ENCODE measurements at regions not wholly inside any gene's neighbourhood (a gene's known extent, or its start where the extent isn't known, plus 50 kb on each side); places are given as distances from the start of the nearest gene placed in this dataset.

GRCh38 chr7:142422621-142423020, 164.8 kb upstream of the PRSS58 start:
- no peak for DNase-seq (ENCODE audit: low read depth in 4 of 6, low spot score in 6 of 6)
- Histone ChIP-seq H3K36me3 (ENCODE audit: control insufficient read depth, insufficient read depth, low read length) (no peaks in the 10 kb centered on the region), H3K4me3 (ENCODE audit: low read depth, low read length) (no peak overlapping the region), H3K9me3 (ENCODE audit: control insufficient read depth, insufficient read depth, low read length) (no peaks in the 10 kb centered on the region), H3K27me3 (ENCODE audit: control insufficient read depth, insufficient read depth, low read length) (no peaks in the 10 kb centered on the region), H3K4me1 (ENCODE audit: control insufficient read depth, insufficient read depth, low read length) (no peaks in the 10 kb centered on the region), H3K27ac (ENCODE audit: low read depth, low read length) (no peak overlapping the region)
- 86% methylated on average over 3 of the region's 4 CpGs for WGBS (ENCODE audit: insufficient coverage)

GRCh38 chr7:142420554-142421362, 162.9 kb upstream of the PRSS58 start:
- Histone ChIP-seq H3K27me3 (ENCODE audit: control insufficient read depth, insufficient read depth, low read length) (no peaks in the 10 kb centered on the region), H3K9me3 (ENCODE audit: control insufficient read depth, insufficient read depth, low read length) (no peaks in the 10 kb centered on the region), H3K27ac (ENCODE audit: low read depth, low read length) (no peak overlapping the region), H3K4me1 (ENCODE audit: control insufficient read depth, insufficient read depth, low read length) (no peaks in the 10 kb centered on the region), H3K4me3 (ENCODE audit: low read depth, low read length) (no peak overlapping the region), H3K36me3 (ENCODE audit: control insufficient read depth, insufficient read depth, low read length) (no peaks in the 10 kb centered on the region)
- no peak for DNase-seq (ENCODE audit: low read depth in 4 of 6, low spot score in 6 of 6)
- WGBS (ENCODE audit: insufficient coverage) = 65% methylated on average over 5 of the region's 5 CpGs

GRCh38 chr7:142418326-142418725, 160.5 kb upstream of the PRSS58 start:
- DNase-seq (ENCODE audit: low read depth in 4 of 6, low spot score in 6 of 6) = peak in 1 of 6 donors; percentile 34
- WGBS (ENCODE audit: insufficient coverage) = 58% methylated on average over 2 of the region's 4 CpGs
- H3K27ac ChIP-seq (ENCODE audit: low read depth, low read length) = no peak overlapping the region
- H3K4me1 ChIP-seq (ENCODE audit: control insufficient read depth, insufficient read depth, low read length) = no peaks in the 10 kb centered on the region
- no peaks in the 10 kb centered on the region for H3K9me3 ChIP-seq (ENCODE audit: control insufficient read depth, insufficient read depth, low read length)
- no peaks in the 10 kb centered on the region for H3K27me3 ChIP-seq (ENCODE audit: control insufficient read depth, insufficient read depth, low read length)
- H3K4me3 ChIP-seq (ENCODE audit: low read depth, low read length) = no peak overlapping the region
- H3K36me3 ChIP-seq (ENCODE audit: control insufficient read depth, insufficient read depth, low read length) = no peaks in the 10 kb centered on the region

GRCh38 chr7:142414915-142415314, 157.1 kb upstream of the PRSS58 start:
- Histone ChIP-seq H3K4me3 (ENCODE audit: low read depth, low read length) (no peak overlapping the region), H3K4me1 (ENCODE audit: control insufficient read depth, insufficient read depth, low read length) (no peaks in the 10 kb centered on the region), H3K27ac (ENCODE audit: low read depth, low read length) (no peak overlapping the region), H3K9me3 (ENCODE audit: control insufficient read depth, insufficient read depth, low read length) (no peaks in the 10 kb centered on the region), H3K36me3 (ENCODE audit: control insufficient read depth, insufficient read depth, low read length) (no peaks in the 10 kb centered on the region), H3K27me3 (ENCODE audit: control insufficient read depth, insufficient read depth, low read length) (no peaks in the 10 kb centered on the region)
- no peak for DNase-seq (ENCODE audit: low read depth in 4 of 6, low spot score in 6 of 6)
- 82% methylated on average over 3 of the region's 4 CpGs for WGBS (ENCODE audit: insufficient coverage)

GRCh38 chr7:142414135-142414534, 156.3 kb upstream of the PRSS58 start:
- DNase-seq (ENCODE audit: low read depth in 4 of 6, low spot score in 6 of 6) = no peak
- 90% methylated on average over 2 of the region's 3 CpGs for WGBS (ENCODE audit: insufficient coverage)
- Histone ChIP-seq H3K9me3 (ENCODE audit: control insufficient read depth, insufficient read depth, low read length) (no peaks in the 10 kb centered on the region), H3K4me1 (ENCODE audit: control insufficient read depth, insufficient read depth, low read length) (no peaks in the 10 kb centered on the region), H3K27ac (ENCODE audit: low read depth, low read length) (no peak overlapping the region), H3K36me3 (ENCODE audit: control insufficient read depth, insufficient read depth, low read length) (no peaks in the 10 kb centered on the region), H3K27me3 (ENCODE audit: control insufficient read depth, insufficient read depth, low read length) (no peaks in the 10 kb centered on the region), H3K4me3 (ENCODE audit: low read depth, low read length) (no peak overlapping the region)

DNA sequence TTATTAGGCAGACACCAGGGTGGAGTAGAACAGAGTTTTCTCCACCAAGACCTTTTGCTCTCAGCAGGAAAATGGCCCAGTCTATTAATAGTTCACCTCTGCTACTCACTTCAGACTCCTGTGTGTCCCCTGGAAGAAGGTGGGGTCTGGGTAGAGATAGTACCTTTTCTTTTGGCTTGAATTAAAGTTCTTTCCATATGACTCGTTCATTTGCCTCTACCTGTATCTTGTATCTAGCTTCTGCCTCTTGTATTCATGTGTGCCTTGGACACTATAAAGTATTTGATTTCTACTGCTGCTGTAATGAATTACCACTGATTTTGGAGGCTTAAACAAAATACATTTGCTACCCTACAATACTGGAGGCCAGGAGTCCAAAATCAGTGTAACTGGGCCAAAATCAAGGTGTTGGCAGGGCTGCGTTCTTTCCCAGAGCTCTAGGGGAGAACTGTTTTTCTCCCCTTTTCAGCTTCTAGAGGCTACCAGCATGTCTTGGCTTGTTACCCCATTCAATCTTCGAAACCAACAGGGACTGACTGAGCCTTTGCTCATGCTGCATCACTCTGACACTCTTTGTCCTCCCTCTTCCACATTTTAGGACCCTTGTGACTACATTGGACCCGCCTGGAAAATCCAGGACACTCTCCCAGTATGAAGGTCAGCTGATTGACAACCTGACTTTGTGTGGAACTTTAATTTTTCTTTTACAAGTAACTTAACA, 155.6 kb upstream of the PRSS58 start:
- no peak overlapping the region for H3K27ac ChIP-seq (ENCODE audit: low read depth, low read length)
- no peaks in the 10 kb centered on the region for H3K4me1 ChIP-seq (ENCODE audit: control insufficient read depth, insufficient read depth, low read length)
- no peaks in the 10 kb centered on the region for H3K9me3 ChIP-seq (ENCODE audit: control insufficient read depth, insufficient read depth, low read length)
- H3K4me3 ChIP-seq (ENCODE audit: low read depth, low read length) = no peak overlapping the region
- no peak for DNase-seq (ENCODE audit: low read depth in 4 of 6, low spot score in 6 of 6)
- 84% methylated on average over 2 of the region's 4 CpGs for WGBS (ENCODE audit: insufficient coverage)
- H3K36me3 ChIP-seq (ENCODE audit: control insufficient read depth, insufficient read depth, low read length) = no peaks in the 10 kb centered on the region
- no peaks in the 10 kb centered on the region for H3K27me3 ChIP-seq (ENCODE audit: control insufficient read depth, insufficient read depth, low read length)

- no peak for DNase-seq (ENCODE audit: low read depth in 4 of 6, low spot score in 6 of 6)
- 91% methylated on average over 2 of the region's 2 CpGs for WGBS (ENCODE audit: insufficient coverage)
- Histone ChIP-seq H3K4me1 (ENCODE audit: control insufficient read depth, insufficient read depth, low read length) (no peaks in the 10 kb centered on the region), H3K9me3 (ENCODE audit: control insufficient read depth, insufficient read depth, low read length) (no peaks in the 10 kb centered on the region), H3K36me3 (ENCODE audit: control insufficient read depth, insufficient read depth, low read length) (no peaks in the 10 kb centered on the region), H3K27ac (ENCODE audit: low read depth, low read length) (no peak overlapping the region), H3K27me3 (ENCODE audit: control insufficient read depth, insufficient read depth, low read length) (no peaks in the 10 kb centered on the region), H3K4me3 (ENCODE audit: low read depth, low read length) (no peak overlapping the region)
Measured at GRCh38 chr7:142412551-142413193, 154.8 kb upstream of the PRSS58 start.

DNA sequence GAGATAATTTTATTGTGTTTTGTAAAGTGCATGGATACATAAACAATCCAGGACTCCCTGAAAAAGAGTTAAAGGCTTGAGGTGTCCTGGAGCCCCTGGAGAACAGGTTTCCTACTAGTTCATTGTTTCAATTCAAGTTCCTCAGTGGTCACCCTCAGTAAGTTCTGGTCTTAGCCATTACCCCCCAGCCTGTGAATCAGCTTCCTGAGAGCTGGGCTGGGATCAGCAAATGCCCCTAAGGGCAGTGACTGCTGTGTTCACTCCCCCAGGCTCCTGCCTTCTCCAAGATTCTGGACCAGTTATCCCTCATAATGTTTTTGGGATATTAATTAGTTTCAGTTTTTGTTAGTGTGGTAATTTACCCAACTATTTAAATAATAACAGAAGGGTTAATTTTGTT, 151.6 kb upstream of the PRSS58 start:
- no peak for DNase-seq (ENCODE audit: low read depth in 4 of 6, low spot score in 6 of 6)
- Histone ChIP-seq H3K9me3 (ENCODE audit: control insufficient read depth, insufficient read depth, low read length) (no peaks in the 10 kb centered on the region), H3K4me3 (ENCODE audit: low read depth, low read length) (no peak overlapping the region), H3K4me1 (ENCODE audit: control insufficient read depth, insufficient read depth, low read length) (no peaks in the 10 kb centered on the region), H3K27me3 (ENCODE audit: control insufficient read depth, insufficient read depth, low read length) (no peaks in the 10 kb centered on the region), H3K36me3 (ENCODE audit: control insufficient read depth, insufficient read depth, low read length) (no peaks in the 10 kb centered on the region), H3K27ac (ENCODE audit: low read depth, low read length) (no peak overlapping the region)

GRCh38 chr7:142408794-142409193, 150.9 kb upstream of the PRSS58 start:
- H3K27ac ChIP-seq (ENCODE audit: low read depth, low read length) = no peak overlapping the region
- no peaks in the 10 kb centered on the region for H3K4me1 ChIP-seq (ENCODE audit: control insufficient read depth, insufficient read depth, low read length)
- H3K4me3 ChIP-seq (ENCODE audit: low read depth, low read length) = no peak overlapping the region
- no peaks in the 10 kb centered on the region for H3K9me3 ChIP-seq (ENCODE audit: control insufficient read depth, insufficient read depth, low read length)
- H3K36me3 ChIP-seq (ENCODE audit: control insufficient read depth, insufficient read depth, low read length) = no peaks in the 10 kb centered on the region
- H3K27me3 ChIP-seq (ENCODE audit: control insufficient read depth, insufficient read depth, low read length) = no peaks in the 10 kb centered on the region
- DNase-seq (ENCODE audit: low read depth in 4 of 6, low spot score in 6 of 6) = no peak

Data from spinal cord (tissue), 9 donors.